ENCODE measurements at regions not wholly inside any gene's neighbourhood (a gene's known extent, or its start where the extent isn't known, plus 50 kb on each side); places are given as distances from the start of the nearest gene placed in this dataset.

GRCh38 chr22:25484521-25485315, 79.8 kb upstream of the GRK3 start:
- H3K36me3 ChIP-seq (ENCODE audit: control insufficient read depth, insufficient read depth, low read length) = peaks cover 11% of the 10 kb centered on the region
- H3K9me3 ChIP-seq (ENCODE audit: control insufficient read depth, low read length) = no peaks in the 10 kb centered on the region
- H3K4me3 ChIP-seq (ENCODE audit: insufficient read depth, low read depth, low read length) = no peak overlapping the region
- H3K4me1 ChIP-seq (ENCODE audit: control insufficient read depth, insufficient read depth, low read length) = no peaks in the 10 kb centered on the region
- H3K27ac ChIP-seq (ENCODE audit: insufficient read depth, low read depth, low read length, poor library complexity, severe bottlenecking) = no peak overlapping the region
- 91 to 95% methylated on average over 3 of the region's 3 CpGs for WGBS, 2 experiments
- H3K27me3 ChIP-seq (ENCODE audit: control insufficient read depth, insufficient read depth, low read length, poor library complexity, severe bottlenecking) = no peaks in the 10 kb centered on the region

DNA sequence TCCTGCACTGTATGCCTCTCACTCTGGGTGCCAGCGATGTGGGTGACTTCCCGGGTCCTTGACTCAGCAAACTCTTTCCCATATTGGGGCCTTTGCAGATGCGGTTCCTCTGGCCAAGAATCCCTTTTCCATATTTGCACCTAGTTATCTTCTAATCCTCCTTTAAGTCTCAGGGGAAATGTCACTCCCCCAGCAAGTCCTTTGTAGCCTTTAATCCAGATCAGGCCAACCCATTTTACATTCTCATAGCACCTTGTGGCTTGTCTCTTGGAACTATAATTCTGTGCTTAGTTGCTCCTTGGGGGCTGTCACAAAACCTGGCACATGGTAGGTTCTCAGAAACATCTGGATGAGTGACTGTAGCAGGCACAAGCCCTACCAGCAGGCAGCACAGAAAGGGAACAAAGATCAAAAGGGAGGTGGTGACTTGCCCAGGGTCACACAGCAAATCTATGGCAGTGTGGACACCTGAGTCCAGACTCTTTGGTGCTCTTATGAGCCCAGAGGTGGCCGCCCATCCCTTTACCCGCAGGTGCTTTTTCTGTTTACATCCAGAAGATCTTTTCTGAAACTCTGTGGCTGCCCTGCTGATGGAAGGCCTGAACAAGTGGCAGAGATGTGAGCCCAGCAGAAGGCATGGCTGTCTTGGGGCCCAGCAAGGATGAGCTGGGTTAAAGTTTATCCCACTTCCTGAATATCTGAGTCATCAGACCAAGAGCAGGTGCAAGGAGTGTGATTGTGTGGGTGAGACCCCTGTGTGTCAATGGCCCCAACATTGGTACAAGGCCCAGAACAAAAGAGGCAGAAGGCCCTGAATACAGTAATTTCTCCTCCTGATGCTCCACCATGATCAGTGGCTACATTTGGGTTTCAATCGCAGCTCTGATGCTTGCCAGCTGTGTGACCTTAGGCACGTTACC, 78.6 kb upstream of the GRK3 start:
- H3K4me1 ChIP-seq (ENCODE audit: control insufficient read depth, insufficient read depth, low read length) = no peaks in the 10 kb centered on the region
- no peaks in the 10 kb centered on the region for H3K27me3 ChIP-seq (ENCODE audit: control insufficient read depth, insufficient read depth, low read length, poor library complexity, severe bottlenecking)
- H3K27ac ChIP-seq (ENCODE audit: insufficient read depth, low read depth, low read length, poor library complexity, severe bottlenecking) = no peak overlapping the region
- peaks cover 15% of the 10 kb centered on the region for H3K36me3 ChIP-seq (ENCODE audit: control insufficient read depth, insufficient read depth, low read length)
- no peaks in the 10 kb centered on the region for H3K9me3 ChIP-seq (ENCODE audit: control insufficient read depth, low read length)
- H3K4me3 ChIP-seq (ENCODE audit: insufficient read depth, low read depth, low read length) = no peak overlapping the region
- WGBS, 2 experiments = 94 to 95% methylated on average over 7 of the region's 7 CpGs

DNA sequence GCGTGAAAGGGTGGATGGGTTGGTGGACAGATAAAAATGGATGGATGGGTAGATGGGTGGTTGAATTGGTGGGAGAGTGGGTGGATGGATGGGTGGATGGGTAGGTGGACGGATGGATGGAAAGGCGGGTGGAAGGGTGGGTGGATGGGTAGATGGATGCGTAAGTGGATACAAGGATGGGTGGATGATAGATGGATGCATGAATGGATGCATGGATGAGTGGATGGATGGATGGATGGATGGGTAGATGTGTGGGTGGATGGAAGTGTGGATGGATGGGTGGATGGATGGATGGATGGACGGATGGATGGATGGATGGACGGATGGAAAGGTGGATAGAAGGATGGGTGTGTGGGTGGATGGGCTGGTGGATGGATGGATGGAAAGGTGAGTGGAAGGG, 77.0 kb upstream of the GRK3 start:
- WGBS, 2 experiments = 92 to 95% methylated on average over 6 of the region's 6 CpGs
- no peaks in the 10 kb centered on the region for H3K9me3 ChIP-seq (ENCODE audit: control insufficient read depth, low read length)
- no peak overlapping the region for H3K27ac ChIP-seq (ENCODE audit: insufficient read depth, low read depth, low read length, poor library complexity, severe bottlenecking)
- H3K27me3 ChIP-seq (ENCODE audit: control insufficient read depth, insufficient read depth, low read length, poor library complexity, severe bottlenecking) = no peaks in the 10 kb centered on the region
- H3K4me3 ChIP-seq (ENCODE audit: insufficient read depth, low read depth, low read length) = no peak overlapping the region
- H3K4me1 ChIP-seq (ENCODE audit: control insufficient read depth, insufficient read depth, low read length) = no peaks in the 10 kb centered on the region
- H3K36me3 ChIP-seq (ENCODE audit: control insufficient read depth, insufficient read depth, low read length) = peaks cover 15% of the 10 kb centered on the region

- WGBS, 2 experiments = 73 to 85% methylated on average over 3 of the region's 3 CpGs
- Histone ChIP-seq H3K27ac (ENCODE audit: insufficient read depth, low read depth, low read length, poor library complexity, severe bottlenecking) (no peak overlapping the region), H3K4me3 (ENCODE audit: insufficient read depth, low read depth, low read length) (no peak overlapping the region), H3K9me3 (ENCODE audit: control insufficient read depth, low read length) (no peaks in the 10 kb centered on the region), H3K27me3 (ENCODE audit: control insufficient read depth, insufficient read depth, low read length, poor library complexity, severe bottlenecking) (no peaks in the 10 kb centered on the region), H3K4me1 (ENCODE audit: control insufficient read depth, insufficient read depth, low read length) (no peaks in the 10 kb centered on the region), H3K36me3 (ENCODE audit: control insufficient read depth, insufficient read depth, low read length) (peaks cover 15% of the 10 kb centered on the region)
Measured at GRCh38 chr22:25488244-25489020, 76.0 kb upstream of the GRK3 start.

DNA sequence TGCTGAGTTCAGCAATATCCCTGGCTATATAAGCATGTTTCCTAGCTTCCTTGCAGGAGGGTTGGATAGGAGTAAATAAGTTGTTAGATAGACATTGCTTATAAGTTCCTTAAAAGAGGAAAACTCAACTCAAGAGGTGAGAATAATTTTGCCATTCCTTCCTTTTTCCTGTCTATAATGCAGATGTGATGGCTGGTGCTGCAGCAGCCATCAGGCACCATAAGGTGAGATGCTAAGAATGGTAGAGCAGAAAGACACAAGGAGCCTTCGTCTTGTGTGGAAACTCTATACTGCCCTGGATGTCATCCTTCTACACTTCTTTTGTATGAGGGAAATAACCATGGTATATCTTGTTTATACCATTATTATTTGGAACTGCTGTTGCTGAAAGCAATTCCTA, 74.5 kb upstream of the GRK3 start:
- Histone ChIP-seq H3K27me3 (ENCODE audit: control insufficient read depth, insufficient read depth, low read length, poor library complexity, severe bottlenecking) (no peaks in the 10 kb centered on the region), H3K4me3 (ENCODE audit: insufficient read depth, low read depth, low read length) (no peak overlapping the region), H3K4me1 (ENCODE audit: control insufficient read depth, insufficient read depth, low read length) (no peaks in the 10 kb centered on the region), H3K36me3 (ENCODE audit: control insufficient read depth, insufficient read depth, low read length) (peaks cover 3% of the 10 kb centered on the region), H3K27ac (ENCODE audit: insufficient read depth, low read depth, low read length, poor library complexity, severe bottlenecking) (no peak overlapping the region), H3K9me3 (ENCODE audit: control insufficient read depth, low read length) (no peaks in the 10 kb centered on the region)
- 100% methylated on average over 1 of the region's 1 CpG; no CpG with 5 or more reads in 1 of the 2 experiments for WGBS, 2 experiments

- Histone ChIP-seq H3K27me3 (ENCODE audit: control insufficient read depth, insufficient read depth, low read length, poor library complexity, severe bottlenecking) (no peaks in the 10 kb centered on the region), H3K9me3 (ENCODE audit: control insufficient read depth, low read length) (no peaks in the 10 kb centered on the region), H3K27ac (ENCODE audit: insufficient read depth, low read depth, low read length, poor library complexity, severe bottlenecking) (no peak overlapping the region), H3K36me3 (ENCODE audit: control insufficient read depth, insufficient read depth, low read length) (peaks cover 3% of the 10 kb centered on the region), H3K4me1 (ENCODE audit: control insufficient read depth, insufficient read depth, low read length) (no peaks in the 10 kb centered on the region), H3K4me3 (ENCODE audit: insufficient read depth, low read depth, low read length) (no peak overlapping the region)
- WGBS, 2 experiments = 94 to 96% methylated on average over 5 of the region's 5 CpGs
Measured at GRCh38 chr22:25490896-25491295, 73.6 kb upstream of the GRK3 start.

- Histone ChIP-seq H3K27me3 (ENCODE audit: control insufficient read depth, insufficient read depth, low read length, poor library complexity, severe bottlenecking) (no peaks in the 10 kb centered on the region), H3K9me3 (ENCODE audit: control insufficient read depth, low read length) (no peaks in the 10 kb centered on the region), H3K4me1 (ENCODE audit: control insufficient read depth, insufficient read depth, low read length) (no peaks in the 10 kb centered on the region), H3K36me3 (ENCODE audit: control insufficient read depth, insufficient read depth, low read length) (peaks cover 3% of the 10 kb centered on the region), H3K4me3 (ENCODE audit: insufficient read depth, low read depth, low read length) (no peak overlapping the region), H3K27ac (ENCODE audit: insufficient read depth, low read depth, low read length, poor library complexity, severe bottlenecking) (no peak overlapping the region)
Measured at GRCh38 chr22:25492162-25492561, 72.3 kb upstream of the GRK3 start.

DNA sequence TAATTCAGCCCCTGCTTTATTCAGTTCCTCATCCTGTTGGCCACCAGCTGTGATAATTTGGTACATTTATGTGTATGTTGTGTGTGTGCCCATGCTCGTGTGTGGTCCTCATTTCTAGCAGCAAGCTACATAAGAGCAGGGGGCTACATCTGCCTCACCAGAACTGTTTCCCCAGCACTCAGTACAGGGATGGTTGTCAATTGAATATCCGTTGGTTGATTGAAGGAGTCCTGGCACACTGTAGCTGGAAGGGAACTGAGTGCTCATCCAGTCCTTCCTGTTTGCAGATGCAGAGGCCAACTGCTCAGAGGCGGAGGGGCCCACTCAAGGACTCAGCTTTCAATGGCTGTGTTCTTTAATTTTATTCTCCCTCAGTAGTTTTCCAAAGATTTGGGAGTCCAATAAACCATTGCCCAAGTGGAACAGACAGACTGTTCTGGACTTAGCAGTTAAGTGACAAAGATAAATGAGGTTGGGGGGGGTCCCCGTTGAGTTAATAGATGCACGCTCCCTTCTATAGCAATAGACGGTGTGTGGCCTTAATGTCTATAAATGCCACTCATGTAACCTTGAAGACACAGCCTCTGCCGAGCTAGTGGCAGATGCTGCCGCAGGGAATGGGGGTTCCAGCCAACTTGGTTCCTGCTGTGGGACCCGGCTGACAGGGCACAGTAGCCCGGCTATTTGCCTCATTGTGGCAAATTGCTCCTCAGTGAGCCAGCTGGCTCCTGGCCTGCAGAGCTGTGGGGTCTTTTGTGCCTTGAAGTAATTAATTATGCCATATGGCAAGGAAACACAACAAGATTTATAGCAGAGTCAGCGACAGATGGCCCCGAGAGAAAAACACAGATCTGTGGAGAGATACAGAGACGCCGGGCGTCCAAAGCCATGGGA, 71.4 kb upstream of the GRK3 start:
- Histone ChIP-seq H3K27ac (ENCODE audit: insufficient read depth, low read depth, low read length, poor library complexity, severe bottlenecking) (no peak overlapping the region), H3K9me3 (ENCODE audit: control insufficient read depth, low read length) (no peaks in the 10 kb centered on the region), H3K27me3 (ENCODE audit: control insufficient read depth, insufficient read depth, low read length, poor library complexity, severe bottlenecking) (no peaks in the 10 kb centered on the region), H3K36me3 (ENCODE audit: control insufficient read depth, insufficient read depth, low read length) (peaks cover 3% of the 10 kb centered on the region), H3K4me3 (ENCODE audit: insufficient read depth, low read depth, low read length) (no peak overlapping the region), H3K4me1 (ENCODE audit: control insufficient read depth, insufficient read depth, low read length) (no peaks in the 10 kb centered on the region)
- WGBS, 2 experiments = 86 to 91% methylated on average over 15 of the region's 15 CpGs

- no peak overlapping the region for H3K27ac ChIP-seq (ENCODE audit: insufficient read depth, low read depth, low read length, poor library complexity, severe bottlenecking)
Measured at GRCh38 chr22:25493794-25494193, 70.7 kb upstream of the GRK3 start.

More at GRCh38 chr22:25493794-25494193, 70.7 kb upstream of the GRK3 start:
- Histone ChIP-seq H3K4me1 (ENCODE audit: control insufficient read depth, insufficient read depth, low read length) (no peaks in the 10 kb centered on the region), H3K27me3 (ENCODE audit: control insufficient read depth, insufficient read depth, low read length, poor library complexity, severe bottlenecking) (no peaks in the 10 kb centered on the region), H3K9me3 (ENCODE audit: control insufficient read depth, low read length) (no peaks in the 10 kb centered on the region), H3K4me3 (ENCODE audit: insufficient read depth, low read depth, low read length) (no peak overlapping the region), H3K36me3 (ENCODE audit: control insufficient read depth, insufficient read depth, low read length) (peaks cover 3% of the 10 kb centered on the region)
- whole genome bisulfite sequencing, 2 experiments = 87 to 88% methylated on average over 4 of the region's 4 CpGs
